ENCODE measurements at regions not wholly inside any gene's neighbourhood (a gene's known extent, or its start where the extent isn't known, plus 50 kb on each side); places are given as distances from the start of the nearest gene placed in this dataset.

DNA sequence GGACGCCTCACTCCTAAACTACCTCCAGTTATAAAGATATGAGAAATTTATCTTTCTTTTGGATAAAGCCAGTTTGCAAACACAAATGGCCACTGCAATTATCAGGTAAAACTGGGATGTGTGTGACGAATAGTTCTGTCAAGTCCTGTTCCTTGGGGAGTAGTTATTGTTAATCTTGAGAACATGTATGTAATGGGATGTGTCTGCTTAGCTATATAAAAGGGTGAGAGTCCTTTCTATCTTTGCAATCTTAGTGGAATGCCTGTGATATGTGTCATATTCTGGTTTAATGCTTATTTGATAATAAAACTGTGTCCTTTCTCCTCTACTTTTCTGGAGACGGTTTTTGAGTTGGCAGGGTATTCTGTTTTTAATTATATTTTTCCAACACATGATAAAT is 56.1 kb upstream of the PKP2 start:
- TF ChIP-seq, protein P1, sequence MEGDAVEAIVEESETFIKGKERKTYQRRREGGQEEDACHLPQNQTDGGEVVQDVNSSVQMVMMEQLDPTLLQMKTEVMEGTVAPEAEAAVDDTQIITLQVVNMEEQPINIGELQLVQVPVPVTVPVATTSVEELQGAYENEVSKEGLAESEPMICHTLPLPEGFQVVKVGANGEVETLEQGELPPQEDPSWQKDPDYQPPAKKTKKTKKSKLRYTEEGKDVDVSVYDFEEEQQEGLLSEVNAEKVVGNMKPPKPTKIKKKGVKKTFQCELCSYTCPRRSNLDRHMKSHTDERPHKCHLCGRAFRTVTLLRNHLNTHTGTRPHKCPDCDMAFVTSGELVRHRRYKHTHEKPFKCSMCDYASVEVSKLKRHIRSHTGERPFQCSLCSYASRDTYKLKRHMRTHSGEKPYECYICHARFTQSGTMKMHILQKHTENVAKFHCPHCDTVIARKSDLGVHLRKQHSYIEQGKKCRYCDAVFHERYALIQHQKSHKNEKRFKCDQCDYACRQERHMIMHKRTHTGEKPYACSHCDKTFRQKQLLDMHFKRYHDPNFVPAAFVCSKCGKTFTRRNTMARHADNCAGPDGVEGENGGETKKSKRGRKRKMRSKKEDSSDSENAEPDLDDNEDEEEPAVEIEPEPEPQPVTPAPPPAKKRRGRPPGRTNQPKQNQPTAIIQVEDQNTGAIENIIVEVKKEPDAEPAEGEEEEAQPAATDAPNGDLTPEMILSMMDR (conservative IDR thresholded peaks at IDR 0.05; ENCODE audit: low read depth, low read length) = no peak
- no peak for TF ChIP-seq EZH2 (IDR thresholded peaks at IDR 0.05; ENCODE audit: borderline replicate concordance, low read depth, low read length, poor library complexity, severe bottlenecking)

Data from A673 (cell line).